EL (cell line): ENCODE measurements at regions not wholly inside any gene's neighbourhood (a gene's known extent, or its start where the extent isn't known, plus 50 kb on each side); places are given as distances from the start of the nearest gene placed in this dataset.
"Not testable (repeated sequence)": the region's sequence is repeated elsewhere in the genome, so short reads cannot be mapped to it uniquely, and the experiment has no call there.

Experiments
- DNase-seq: peaks from one replicate; pipeline ENCODE4 v3.0.0-alpha.2; 2016

- no peak for DNase-seq
These were observed 640.2 kb upstream of the MMS22L start for GRCh38 chr6:97923249-97923648.

DNA sequence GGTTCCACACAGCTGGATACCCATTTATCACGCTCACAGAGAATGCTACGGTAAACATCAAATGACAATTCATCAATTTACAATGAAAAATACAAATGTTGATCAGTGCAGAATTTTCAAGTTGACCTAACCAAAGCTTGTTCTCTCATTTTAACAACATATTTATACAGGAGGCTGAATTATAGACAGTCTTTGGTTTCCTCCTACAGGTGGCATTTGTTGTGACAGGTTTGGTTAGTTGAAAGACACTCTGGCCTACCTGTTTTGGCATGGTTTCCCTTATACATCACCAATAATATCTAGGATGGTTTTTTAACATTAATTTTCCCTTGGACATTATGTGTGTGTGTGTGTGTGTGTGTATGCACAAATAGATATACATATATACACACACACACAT lies 642.5 kb upstream of the MMS22L start:
- DNase-seq, result no peak

GRCh38 chr6:97939440-97940168 lies 656.6 kb upstream of the MMS22L start:
- no peak for DNase-seq

DNA sequence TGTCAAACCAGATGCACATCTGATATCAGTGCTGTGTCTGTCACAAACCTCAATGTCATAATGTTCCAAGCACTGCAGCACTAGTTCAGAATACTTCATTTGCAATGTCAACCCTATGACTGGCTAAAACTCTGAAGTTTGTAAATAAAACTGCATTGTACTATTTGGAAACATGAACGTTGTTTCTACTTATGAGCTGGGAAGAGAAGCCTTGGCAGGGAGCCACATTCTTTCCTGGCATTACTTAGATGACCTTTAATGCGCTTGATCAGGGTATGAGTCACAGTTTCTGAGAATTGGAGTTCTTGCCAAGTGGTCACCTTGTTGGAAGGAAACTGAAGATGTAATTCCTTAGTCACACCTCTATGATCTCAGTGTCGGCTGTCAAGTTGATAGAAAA lies 664.8 kb upstream of the MMS22L start:
- peak; percentile 11 for DNase-seq

GRCh38 chr6:97958134-97958533 lies 675.1 kb upstream of the MMS22L start:
- no peak for DNase-seq

DNA sequence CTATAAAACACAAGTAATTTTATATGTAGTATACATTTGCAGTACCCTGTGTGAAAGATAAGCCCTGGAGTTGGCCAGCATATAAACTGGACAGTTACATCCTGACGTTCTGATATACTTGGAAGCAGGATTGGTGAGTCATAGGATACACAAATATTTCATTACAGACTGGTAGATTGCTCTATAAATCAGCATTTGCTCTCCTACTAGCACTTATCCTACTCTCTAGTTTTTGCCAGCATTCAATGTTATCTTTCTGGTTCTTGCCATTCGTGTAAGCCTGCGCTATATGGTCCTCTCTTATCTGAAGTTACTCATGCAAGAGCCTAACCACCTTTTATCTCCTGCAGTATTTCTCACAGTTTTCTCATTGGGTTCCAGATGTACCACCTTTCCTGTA lies 680.2 kb upstream of the MMS22L start:
- DNase-seq, result no peak

DNA sequence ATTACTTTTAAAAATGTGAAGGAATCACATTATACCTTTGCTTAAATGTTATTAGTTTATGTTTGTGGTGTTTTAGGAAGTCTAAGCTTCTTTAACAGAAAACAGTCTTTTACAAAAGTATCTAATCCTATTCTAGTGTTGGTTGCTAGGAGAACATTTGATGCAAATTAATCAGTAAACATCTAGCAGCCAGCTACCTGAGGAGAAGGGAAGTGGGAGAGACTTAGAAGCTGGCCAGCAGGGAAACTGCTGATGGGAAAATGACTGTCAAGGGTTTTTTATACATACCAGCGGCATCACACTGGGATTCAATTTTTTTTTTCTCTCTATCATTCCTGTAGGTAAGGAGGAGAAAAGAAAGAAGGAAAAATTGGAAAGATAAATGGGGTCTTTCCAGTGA lies 686.0 kb upstream of the MMS22L start:
- no peak for DNase-seq

DNA sequence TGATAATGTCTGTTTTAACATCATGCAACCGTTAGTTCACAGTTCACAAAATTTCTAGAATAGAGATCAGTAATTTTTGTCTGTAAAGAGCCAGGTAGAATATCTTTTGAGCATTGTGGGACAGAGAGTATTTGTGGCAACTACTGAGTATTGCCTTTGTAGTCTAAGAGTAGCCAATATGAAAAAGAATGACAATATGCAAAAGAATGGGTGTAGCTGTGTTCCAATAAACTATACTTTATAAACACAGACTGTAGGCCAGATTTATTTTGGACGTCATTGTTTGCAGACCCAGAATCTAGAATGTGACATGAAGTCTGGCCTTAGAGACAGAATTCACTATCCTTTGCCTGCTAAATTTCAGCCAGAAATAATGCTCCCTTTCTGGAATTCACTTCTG lies 694.1 kb upstream of the MMS22L start:
- no peak for DNase-seq

GRCh38 chr6:97978855-97979271 lies 695.8 kb upstream of the MMS22L start:
- no peak for DNase-seq

GRCh38 chr6:97979285-97979684 lies 696.3 kb upstream of the MMS22L start:
- not testable (repeated sequence) for DNase-seq

- DNase-seq, result no peak
These were observed 706.4 kb upstream of the MMS22L start for GRCh38 chr6:97989451-97989850.

DNA sequence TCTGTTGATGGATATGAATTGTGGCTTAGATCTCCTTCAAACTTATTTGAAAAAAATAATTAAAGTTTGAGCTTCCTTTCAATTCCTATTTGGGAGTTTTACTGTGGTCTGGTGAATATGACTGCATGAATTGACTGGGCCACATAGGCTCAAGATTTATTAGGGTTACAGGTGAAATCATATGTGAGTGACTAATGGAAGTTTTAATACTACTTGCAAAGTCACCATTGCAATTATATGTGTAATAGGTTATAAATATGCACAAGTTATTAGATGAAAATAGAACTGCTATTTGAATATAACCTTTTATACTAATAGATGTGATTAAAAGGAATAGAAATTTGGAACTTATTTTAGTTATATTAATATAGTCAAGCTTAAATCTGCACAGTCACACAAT lies 712.1 kb upstream of the MMS22L start:
- no peak for DNase-seq

- DNase-seq, result no peak
These were observed 719.7 kb upstream of the MMS22L start for GRCh38 chr6:98002678-98003077.

GRCh38 chr6:98014442-98015201 lies 731.6 kb upstream of the MMS22L start:
- no peak for DNase-seq

DNA sequence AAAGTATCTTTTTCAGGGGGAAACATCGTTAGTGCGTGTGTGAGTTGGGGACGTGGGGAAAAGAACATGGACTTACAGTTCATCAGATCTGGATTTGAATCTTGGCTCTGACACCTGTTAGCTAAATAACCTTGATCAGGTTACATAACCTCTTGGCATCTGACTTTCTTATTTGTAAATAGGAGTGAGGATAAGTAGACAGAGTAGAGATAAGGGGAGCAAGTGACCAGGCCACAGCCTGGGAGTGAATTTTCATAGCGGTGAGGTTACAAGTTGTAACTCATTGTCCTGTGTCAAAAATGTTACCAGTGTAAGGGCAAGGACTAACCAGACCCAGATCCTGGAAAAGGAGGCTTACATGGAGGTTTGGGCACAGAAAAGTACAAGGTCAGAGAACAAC lies 733.5 kb upstream of the MMS22L start:
- no peak for DNase-seq

DNA sequence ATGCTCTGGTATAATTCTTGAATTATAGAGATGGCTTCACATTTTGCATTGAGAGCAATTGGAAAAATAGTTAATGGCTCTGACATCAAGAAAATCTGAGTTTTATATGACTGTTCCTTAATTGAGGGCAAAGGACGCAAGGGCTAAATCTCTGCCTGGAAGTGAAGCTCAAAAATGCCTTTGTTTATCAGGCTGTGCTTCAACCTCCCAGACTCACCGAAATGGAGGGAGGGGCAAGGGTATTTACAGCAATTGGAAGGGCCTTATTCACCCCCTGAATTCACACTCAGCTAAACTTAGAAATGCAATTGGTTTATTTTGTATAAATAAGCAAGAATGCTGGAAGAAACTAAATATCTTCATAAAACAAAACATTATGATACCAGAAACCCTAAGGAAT lies 737.2 kb upstream of the MMS22L start:
- no peak for DNase-seq

DNA sequence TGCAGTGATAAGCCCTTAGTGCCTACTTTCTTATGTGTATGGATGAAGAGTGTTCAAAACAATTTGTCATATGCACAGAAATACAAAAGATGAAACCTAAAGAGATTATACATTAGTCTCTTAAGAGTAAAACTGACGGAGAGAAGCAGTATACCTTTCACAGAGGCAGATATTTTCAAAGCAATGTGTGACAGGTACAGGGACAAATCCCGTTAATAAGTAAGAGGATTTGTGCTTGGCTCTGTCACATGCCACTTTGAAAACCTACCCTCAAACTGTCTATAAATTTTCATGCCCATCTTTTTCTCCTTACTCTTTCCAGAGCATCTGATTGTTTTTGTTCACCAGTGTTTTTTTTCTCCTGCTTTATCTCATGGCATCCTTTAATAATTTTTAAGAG lies 741.3 kb upstream of the MMS22L start:
- DNase-seq, result no peak

- no peak for DNase-seq
These were observed 744.9 kb upstream of the MMS22L start for GRCh38 chr6:98027898-98028297.

DNA sequence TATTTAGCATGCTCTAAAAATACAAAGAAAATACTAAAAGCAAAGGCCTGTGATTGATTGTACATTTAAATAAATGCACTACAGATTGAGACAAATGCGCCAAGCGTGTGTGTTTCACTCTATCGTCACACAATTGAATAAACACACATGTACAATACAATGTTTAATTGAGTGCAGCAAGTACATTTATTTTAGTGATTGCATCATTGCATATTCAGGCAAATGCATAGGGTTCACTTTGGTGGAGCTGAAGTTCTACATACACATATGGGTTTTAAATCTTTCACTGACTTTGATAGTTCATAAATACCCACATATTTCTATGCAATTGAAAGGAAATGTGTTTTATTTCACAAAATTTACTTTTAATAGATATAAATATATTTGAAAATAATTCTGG lies 750.6 kb upstream of the MMS22L start:
- no peak for DNase-seq

- DNase-seq, result no peak
These were observed 753.4 kb upstream of the MMS22L start for GRCh38 chr6:98036344-98036923.

DNA sequence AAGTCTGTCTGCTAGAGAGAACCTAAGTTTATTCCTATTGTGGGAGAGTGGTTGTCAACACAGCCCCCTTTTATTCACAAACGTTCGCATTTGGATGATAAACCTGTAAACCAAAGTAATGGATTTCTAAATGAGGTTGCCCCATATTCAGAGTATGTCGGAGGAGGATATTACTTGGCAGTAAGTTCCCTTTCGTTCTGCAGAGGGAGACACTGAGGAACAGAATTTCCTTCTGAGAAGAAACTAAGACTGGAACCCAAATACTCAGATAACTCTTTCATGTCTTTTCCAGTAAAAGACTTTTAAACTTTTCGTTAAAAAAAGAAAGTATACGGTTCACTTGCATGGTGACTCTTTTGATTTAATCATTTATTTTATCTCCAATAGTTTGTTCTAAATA lies 754.6 kb upstream of the MMS22L start:
- no peak for DNase-seq

- no peak for DNase-seq
These were observed 756.4 kb upstream of the MMS22L start for GRCh38 chr6:98039443-98039842.

GRCh38 chr6:98039904-98040607 lies 757.0 kb upstream of the MMS22L start:
- no peak for DNase-seq

DNA sequence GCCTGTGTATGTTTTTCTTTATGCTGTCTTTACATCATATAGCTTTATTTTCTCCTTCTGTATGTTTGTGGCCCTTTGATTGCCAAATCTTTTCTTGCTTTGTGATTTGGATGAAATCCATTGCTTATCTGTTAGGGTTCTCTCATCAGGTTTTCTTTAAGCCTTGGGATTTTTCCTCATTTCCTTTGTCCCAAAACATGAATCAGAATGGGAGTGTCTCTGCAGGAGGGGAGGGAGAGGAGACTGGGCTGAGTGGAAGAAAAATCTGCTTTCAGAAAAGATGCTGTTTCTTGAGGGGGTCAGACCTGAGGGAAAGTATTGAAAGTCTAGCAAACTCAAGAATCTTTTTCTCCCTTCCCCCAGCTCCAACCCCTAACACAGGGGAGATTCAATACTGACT lies 758.0 kb upstream of the MMS22L start:
- no peak for DNase-seq
